Middle frontal gyrus (tissue), 1 donor: ENCODE measurements at regions not wholly inside any gene's neighbourhood (a gene's known extent, or its start where the extent isn't known, plus 50 kb on each side); places are given as distances from the start of the nearest gene placed in this dataset.
"Not testable (repeated sequence)": the region's sequence is repeated elsewhere in the genome, so short reads cannot be mapped to it uniquely, and the experiment has no call there.

Source experiments
- DNase-seq: peaks from one replicate; pipeline ENCODE4 v3.0.0-alpha.2; 2015; ENCODE audit warnings: low spot score; ENCODE audit errors: extremely low spot score

DNA sequence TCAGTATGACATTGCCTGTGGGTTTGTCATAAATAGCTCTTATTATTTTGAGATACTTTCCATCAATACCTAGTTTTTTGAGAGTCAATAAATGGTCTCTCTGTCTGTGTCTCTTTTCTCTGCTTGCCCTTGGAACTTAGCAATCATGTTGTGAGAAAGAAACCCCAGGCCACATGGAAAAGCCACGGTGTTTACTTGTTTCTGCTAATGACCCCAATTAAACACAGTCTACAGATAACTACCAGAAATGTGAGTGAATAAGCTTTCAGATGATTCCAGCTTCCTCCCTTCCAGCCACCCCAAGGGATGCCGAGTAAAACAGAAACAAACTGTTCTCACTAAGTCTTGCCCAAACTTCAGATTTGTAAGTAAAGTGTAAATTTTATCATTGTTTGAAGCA lies 584.9 kb downstream of the MAT2B start:
- DNase-seq = no peak

DNA sequence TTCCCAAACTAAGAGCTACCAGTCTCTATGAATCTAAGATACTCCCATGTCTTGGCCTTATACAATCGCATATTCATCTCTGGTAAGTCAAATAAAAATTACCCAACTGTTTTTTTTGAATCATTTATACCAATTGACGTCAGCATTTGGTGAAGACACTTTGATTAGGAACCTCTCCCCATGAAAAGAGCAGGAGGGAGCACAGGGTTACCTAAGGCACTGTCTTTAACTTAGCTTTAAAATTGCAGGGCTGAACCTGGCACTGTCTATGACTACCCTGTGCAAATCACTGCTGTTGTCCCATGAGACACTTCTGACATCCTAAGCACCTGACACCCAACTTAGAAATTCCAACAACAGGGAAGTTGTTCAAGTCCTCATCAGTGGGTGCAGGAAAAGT lies 586.4 kb downstream of the MAT2B start:
- no peak for DNase-seq

DNA sequence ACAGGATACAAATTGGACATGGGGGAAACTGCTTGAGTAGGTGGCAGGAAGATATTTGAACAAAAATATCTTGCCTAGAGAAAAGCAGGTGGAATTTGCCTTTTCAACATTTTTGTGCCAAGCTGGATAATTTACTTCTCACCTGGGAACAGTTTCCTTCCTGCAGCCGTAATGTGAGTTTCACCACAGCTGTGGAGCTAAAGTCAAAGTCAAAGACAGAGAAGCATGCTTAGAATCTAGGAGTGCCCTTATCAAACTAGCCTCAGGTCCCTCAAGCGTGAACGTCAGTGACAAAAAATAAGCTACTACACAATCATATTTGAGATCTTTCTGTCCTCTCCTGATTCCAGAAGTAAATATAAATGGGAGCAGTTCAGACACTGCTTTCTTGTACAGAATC lies 588.9 kb downstream of the MAT2B start:
- DNase-seq = no peak

DNA sequence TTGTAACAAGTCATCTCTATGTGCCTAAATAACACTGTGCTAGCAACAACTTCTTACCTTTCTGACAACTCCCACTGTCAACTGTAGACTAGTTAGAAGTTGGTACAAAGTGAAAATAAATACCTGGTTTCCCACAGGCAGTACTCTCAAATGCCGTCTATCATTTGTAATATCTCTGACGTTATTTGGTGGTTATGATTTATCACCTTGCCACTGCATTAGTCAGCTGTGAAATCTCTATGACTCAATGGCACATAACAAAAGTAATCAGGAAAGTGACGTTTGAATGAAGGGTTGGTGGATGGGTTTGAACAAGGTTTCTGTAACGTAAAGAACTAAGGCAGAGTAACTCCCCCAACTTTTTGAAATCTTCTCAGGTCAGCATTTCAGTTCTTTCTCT lies 592.3 kb downstream of the MAT2B start:
- DNase-seq = no peak

DNA sequence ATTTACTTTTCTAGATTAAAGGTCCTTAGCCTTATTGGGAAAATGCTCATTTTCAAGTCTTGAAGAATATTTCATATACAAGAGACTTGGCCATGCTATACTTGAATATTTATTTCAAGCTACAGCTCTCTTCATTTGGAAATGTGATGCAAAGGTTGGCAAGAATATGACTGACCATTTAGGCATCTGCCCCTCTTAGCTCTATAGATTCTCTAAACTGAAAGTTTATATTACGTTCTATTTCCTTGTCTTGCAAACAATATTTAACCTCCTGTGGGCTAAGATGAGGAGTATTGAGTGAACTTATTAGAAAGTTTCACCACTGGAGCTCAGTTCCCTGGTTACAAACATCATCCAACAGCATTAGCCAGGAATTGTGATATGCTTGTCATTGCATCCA lies 593.1 kb downstream of the MAT2B start:
- DNase-seq = no peak

DNA sequence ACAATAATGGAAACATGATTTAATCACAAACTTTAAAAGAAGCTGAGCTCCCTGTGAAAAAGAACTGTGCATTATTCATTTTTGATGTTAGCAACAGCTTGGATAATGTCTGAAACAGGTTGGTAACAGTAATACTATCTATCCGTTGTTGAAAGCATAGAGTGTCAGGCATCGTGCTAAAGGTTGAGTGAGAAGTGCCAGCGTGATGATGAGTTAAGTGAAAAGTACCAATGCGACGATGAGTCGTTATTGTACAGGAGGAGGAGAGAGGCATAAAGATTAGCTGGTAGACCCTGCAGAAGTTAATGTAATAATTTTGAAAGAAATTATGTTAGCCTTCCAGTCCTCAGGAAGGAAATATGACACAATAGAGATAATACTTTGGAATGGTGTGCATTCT lies 593.6 kb downstream of the MAT2B start:
- no peak for DNase-seq

DNA sequence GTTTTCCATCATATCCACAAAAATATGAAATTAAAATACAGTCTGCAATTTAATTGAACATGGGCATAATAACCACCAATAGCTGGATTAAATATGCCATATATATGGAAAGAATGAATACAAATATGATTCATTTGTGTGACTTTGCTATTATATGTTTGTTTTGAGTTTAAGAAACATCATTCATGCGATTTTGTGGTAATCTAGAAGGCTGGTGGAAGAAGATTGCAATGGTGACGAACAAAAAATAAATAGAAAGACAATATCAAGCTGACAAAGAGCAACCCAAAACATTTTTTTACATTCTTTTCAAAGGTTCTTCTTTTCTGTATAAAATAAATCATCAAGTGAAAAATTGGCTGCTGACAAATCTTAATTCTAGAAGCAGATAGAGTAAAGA lies 610.0 kb downstream of the MAT2B start:
- DNase-seq = no peak

DNA sequence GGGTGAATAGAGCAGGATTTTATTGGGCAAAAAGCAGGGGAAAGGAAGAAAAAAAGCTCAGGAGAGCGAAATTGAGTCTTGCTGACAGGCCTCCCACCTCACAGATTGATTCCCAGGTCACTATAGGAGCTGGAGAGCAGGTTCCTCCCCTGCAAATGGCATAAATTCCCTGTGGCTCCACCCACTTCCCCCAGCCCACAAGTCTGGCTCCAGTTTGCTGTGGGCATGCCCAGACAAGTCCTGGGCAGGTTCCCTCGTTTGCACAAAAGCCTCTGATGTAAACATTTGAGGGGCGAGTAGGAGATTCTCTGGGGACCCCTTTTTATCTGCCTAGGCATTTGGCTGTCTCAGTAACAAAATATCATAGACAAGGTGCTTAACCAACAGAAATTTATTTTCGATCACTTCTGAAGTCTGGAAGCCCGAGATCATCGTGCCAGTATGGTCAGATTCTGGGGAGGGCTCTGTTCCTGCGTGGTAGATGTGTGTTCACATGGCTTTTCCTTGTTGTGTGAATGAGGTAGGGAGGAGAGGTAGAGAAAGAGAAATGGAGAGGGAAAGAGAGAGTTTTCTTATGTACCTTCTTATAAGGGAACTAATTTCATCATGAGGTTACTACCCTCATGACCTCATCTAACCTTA lies 614.5 kb downstream of the MAT2B start:
- no peak for DNase-seq

DNA sequence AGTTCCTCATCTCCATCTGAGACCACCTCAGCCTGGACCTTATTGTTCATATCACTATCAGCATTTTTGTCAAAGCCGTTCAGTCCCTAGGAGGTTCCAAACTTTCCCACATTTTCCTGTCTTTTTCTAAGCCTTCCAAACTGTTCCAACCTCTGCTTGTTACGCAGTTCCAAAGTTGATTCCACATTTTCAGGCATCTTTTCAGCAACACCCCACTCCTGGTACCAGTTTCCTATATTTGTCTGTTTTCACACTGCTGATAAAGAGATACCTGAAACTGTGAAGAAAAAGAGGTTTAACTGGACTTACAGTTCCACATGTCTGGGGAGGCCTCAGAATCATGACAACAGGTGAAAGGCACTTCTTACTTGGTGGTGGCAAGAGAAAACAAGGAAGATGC lies 622.1 kb downstream of the MAT2B start:
- DNase-seq = no peak

DNA sequence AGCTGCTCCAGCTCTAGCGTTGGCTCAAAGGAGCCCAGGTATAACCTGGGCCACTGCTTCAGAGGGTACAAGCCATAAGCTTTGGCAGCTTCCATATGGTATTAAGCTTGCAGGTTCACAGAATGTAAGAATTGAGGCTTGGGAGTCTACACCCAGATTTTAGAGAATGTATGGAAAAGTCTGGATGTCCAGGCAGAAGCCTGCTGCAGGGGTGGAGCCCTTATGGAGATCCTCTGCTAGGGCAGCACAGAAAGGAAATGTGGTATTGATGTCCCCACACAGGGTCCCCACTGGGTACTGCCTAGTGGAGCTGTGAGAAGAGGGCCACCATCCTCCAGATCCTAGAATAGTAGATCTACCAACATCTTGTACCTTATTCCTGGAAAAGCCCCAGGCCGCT lies 626.9 kb downstream of the MAT2B start:
- no peak for DNase-seq

DNA sequence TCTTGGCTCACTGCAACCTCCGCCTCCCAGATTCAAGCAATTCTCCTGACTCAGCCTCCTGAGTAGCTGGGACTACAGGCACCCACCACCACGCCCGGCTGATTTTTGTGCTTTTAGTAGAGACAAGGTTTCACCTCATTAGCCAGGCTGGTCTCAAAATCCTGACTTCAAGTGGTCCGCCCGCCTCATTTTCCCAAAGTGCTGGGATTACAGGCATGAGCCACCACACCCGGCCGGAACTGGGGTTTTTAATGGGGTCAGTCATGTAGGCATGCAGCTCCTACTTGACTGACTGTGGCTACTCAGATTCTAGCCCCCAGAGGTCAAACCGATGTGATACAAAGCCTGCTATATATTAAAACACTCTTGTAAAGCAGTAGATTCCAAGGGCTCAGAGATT lies 631.7 kb downstream of the MAT2B start:
- no peak for DNase-seq

DNA sequence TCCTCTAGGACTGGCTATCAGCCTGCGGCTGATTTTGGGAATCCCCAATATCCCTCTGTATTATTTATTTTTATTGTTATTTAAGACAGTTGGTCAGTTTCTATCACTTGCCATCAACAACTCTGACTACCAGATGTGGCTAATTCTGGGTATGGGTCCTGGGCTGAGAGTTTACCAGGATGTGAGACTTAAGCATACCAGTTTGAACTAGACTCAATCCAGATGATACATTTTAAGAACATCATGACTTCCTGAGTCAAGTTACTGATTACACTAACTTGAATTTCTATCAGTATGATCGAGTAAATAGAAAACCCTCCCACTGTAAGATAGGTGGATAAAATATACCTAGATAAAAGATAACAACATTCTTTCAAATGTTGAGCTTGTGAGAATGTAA lies 634.0 kb downstream of the MAT2B start:
- DNase-seq = no peak

DNA sequence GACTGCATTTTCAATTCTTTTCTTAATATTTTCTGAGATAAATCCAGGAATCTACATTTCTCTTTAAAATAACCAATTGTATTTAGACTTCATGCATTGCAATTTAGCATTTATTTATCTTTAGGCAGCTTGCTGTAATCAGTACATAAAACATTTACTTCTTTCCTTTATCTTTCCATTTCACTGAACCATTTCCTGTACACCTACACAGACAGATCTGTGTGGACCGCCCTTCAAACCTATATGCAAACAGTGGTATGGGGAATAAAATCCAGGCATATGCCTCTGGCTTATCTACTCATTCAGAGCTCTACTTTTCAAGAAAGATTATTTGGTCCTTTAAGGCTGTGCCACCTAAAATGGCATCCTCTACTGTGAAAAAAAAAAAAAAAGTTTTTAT lies 640.0 kb downstream of the MAT2B start:
- no peak for DNase-seq

DNA sequence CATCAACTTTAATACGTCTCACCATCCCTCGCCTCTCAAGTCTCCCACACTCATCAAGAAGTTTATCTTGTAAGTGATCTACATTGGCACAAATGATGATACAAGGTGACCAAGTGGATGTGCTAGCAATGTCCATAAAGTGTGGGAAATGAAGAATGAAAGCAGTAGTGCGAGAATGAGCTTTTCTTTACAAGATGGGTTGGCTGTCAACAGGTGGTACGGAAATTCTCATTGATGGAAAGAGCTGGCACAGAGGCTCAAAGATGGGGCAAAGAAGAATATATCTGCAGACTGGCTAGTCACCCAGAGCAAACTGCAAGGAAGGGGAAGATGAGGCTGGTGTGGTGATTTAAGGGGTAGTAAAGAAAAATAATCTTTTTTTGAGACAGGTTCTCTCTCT lies 640.8 kb downstream of the MAT2B start:
- no peak for DNase-seq

DNA sequence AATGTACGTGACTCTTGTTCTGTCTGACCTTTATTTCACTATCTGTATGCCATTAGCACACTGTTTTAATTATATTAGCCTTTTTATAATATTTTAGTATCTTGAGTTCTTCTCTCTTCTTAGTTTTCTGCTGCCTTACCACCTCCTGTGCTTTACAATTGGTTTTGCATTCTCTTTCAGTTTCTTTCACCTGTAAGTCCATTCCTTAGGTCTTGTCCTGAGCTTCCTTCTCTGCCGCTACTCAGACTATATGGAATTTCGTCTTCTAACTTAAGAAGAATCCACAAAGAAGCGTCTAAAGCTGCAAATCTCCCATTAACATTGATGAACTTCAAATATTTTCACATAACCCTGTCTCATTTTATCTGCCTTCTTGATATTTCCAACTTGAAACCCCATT lies 642.9 kb downstream of the MAT2B start:
- no peak for DNase-seq

DNA sequence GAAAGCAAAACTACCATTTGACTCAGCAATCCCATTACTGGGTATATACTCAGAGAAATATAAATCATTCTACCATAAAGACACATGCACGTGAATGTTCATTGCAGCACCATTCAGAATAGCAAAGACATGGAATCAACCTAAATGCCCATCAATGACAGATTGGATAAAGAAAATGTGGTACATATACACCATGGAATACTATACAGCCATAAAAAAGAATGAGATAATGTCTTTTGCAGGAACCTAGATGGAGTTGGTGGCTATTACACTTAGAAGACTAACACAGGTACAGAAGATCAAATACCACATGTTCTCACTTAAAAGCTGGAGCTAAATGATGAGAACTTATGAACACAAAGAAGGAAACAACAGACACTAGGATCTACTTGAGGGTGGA lies 647.1 kb downstream of the MAT2B start:
- not testable (repeated sequence) for DNase-seq

DNA sequence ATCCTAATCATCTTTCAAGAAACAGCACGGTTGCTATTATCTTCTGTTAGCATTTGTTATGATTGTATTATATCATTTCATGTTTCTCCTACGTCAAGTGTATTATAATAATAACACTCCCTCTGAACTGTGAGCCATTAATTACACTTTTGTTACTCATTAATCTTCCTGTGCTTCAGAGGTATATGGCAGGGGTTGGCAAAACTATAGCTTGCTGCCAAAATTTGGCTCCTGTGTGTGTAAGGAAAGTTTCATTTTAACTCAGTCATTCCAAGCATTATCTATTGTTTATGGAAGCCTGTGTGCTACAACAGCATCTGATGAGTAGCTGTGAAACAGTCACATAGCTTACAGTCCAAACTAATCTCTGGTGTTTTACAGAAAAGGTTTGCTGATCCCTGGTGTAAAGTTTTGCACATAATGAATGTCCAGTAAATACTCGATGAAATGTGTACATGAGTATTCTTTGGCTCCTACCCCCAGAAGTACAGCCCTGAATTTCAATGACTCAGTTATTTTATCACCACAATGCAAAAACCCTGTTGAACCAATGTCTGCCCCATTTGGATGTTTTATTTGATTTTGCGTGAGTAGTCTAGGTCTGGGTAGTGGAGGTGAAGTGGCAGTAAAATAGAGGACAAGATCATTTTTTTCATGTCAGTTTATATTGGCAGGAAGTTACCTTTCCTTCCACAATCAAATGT lies 648.2 kb downstream of the MAT2B start:
- no peak for DNase-seq

DNA sequence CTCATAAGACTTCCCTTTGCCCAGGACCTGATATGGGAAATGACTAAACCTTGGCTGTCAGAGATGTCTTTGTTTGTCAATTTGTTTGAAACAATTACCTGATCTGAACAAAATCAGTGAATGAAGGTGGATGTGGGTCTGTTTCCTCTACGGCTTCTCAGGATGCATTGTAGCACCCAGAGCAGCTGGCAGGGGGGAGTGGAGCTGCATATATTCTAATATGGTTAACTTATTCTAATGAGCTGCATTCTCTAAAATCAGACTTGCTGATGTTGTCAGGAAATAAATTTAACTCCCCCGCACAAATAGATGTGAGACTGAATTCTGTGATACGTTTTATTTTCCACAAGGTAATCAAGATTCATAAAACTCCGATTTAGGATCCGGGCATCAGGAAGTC lies 665.4 kb downstream of the MAT2B start:
- no peak for DNase-seq

DNA sequence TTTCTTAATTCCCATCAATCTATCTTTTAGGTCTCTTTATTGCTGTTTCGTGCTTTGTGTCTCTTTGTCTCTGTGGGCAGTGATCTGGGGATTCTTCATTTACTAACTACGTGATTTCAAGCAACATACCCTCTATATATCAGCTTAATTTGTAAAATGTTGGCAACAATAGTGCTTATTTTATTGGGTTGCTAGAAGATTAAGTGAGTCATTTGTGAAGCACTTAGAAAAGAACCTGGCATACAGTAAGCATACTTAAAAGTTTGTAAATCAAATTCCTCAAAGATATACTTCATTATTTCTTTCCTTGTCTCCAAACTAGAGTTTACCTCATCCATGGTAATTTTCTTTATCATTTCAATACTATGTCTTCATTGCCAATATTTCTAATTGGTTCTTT lies 669.7 kb downstream of the MAT2B start:
- DNase-seq = no peak

DNA sequence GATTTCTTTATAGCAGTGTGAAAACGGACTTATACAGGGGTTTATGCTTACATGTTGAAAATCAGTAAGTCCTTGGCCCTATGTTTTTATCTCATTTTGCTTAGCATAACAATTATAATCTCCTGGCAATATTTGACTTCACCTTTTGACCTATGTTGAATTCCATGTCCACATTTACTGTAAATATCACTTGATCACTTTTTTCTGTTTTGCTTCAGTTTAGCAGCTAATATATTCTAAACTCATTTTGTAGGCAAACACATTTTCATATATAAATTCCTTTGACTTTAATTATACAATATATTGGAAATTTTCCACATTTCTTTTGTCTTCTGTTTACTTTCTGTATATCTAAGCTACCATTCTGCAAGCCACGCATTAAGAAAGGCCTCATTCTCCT lies 674.0 kb downstream of the MAT2B start:
- no peak for DNase-seq

DNA sequence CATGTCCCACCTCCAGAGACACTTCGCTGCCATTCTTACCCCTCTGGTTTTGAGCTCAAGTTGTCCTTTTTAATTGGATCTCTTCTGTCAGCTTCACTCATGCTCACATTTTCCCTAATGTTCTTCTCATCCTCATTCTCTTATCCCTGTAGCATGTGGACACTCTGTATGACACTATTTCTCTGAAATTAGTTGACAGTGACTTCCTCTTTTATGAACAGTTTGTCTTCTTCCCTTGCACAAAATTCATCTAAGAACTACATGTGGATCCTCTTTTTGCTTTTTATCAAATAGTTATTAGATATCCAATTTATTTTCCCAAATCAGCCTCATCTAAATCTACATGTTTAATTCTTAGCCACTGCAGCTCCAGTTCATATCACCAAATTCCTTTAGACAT lies 676.2 kb downstream of the MAT2B start:
- DNase-seq = no peak

DNA sequence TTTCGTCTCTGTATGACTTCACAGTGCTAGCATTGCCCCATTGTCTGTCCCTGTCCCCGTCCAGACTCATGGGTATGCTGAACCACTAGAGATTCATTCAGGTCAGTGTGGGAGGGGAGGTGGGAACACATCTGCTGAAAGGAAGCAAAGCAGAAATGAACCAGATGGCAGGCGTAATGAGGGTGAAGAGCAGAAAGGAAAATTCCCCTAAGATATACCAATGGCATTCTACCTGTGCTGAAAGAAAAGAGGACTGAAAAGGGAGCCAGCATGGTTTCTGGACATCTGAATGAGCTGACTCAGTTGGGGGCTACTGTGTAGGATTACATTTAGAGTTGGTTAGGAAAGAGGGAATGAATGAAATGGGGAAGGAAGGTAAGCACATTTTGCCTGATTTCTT lies 678.7 kb downstream of the MAT2B start:
- DNase-seq = no peak

DNA sequence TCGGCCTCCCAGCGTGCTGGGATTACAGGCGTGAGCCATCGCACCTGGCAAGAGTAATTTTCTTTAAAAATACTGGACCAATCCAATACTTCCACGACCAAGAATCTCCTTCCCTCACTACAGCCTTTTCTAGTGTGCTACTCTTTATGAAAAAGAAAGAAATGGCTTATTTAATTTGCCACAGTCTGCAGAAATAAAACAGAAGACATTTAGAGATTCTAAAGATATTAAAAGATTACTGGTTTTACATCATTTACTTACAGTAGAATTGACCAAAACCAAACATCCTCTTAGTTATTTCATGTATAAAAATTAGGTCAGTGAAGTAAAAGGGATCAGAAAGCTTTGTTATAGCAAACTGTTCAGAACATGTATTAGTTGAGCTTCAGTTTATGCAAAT lies 679.6 kb downstream of the MAT2B start:
- no peak for DNase-seq

DNA sequence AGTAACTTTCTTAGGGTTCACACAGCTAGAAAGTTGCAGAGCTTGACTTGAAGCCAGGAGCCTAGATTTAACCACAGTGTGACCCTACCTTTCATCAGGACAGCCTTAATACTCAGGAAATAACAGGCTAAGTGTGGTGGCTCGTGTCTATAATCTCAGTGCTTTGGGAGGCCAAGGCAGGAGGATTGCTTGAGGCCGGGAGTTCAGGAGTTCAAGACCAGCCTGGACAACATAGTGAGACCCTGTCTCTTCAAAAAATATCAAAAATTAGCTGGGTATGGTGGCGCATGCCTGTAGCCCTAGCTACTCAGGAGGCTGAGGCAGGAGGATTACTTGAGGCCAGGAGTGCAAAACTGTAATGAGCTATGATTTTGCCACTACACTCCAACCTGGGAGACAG lies 681.1 kb downstream of the MAT2B start:
- DNase-seq = no peak
